GM19452 (cell line): ENCODE measurements at regions not wholly inside any gene's neighbourhood (a gene's known extent, or its start where the extent isn't known, plus 50 kb on each side); places are given as distances from the start of the nearest gene placed in this dataset.

Experiments used
- ATAC-seq: cut with Tn5 transposase; IDR thresholded peaks from one replicate; pipeline ENCODE4 v1.9.1; 2021; ENCODE audit not compliant: unreplicated experiment

GRCh38 chr9:38315085-38315595, 77.4 kb upstream of the ALDH1B1 start:
- ATAC-seq = no peak

- ATAC-seq = no peak
Measured at GRCh38 chr9:38313421-38313820, 79.1 kb upstream of the ALDH1B1 start.

- ATAC-seq = no peak
Measured at GRCh38 chr9:38312406-38312805, 80.1 kb upstream of the ALDH1B1 start.

- no peak for ATAC-seq
Measured at GRCh38 chr9:38311382-38312270, 80.9 kb upstream of the ALDH1B1 start.

GRCh38 chr9:38309324-38310195, 82.9 kb upstream of the ALDH1B1 start:
- no peak for ATAC-seq

GRCh38 chr9:38308136-38308535, 84.4 kb upstream of the ALDH1B1 start:
- ATAC-seq = no peak

- ATAC-seq = no peak
Measured at GRCh38 chr9:38306899-38307298, 85.6 kb upstream of the ALDH1B1 start.

GRCh38 chr9:38305582-38305981, 86.9 kb upstream of the ALDH1B1 start:
- ATAC-seq = no peak

GRCh38 chr9:38301376-38302106, 91.0 kb upstream of the ALDH1B1 start:
- ATAC-seq = no peak

GRCh38 chr9:38299856-38300255, 92.6 kb upstream of the ALDH1B1 start:
- no peak for ATAC-seq

- no peak for ATAC-seq
Measured at GRCh38 chr9:38298904-38299303, 93.6 kb upstream of the ALDH1B1 start.

GRCh38 chr9:38298503-38298902, 94.0 kb upstream of the ALDH1B1 start:
- no peak for ATAC-seq

- ATAC-seq = no peak
Measured at GRCh38 chr9:38296807-38297206, 95.7 kb upstream of the ALDH1B1 start.

GRCh38 chr9:38295764-38296163, 96.7 kb upstream of the ALDH1B1 start:
- no peak for ATAC-seq

- no peak for ATAC-seq
Measured at GRCh38 chr9:38294220-38294960, 98.1 kb upstream of the ALDH1B1 start.

GRCh38 chr9:38293022-38293421, 99.5 kb upstream of the ALDH1B1 start:
- no peak for ATAC-seq

- no peak for ATAC-seq
Measured at GRCh38 chr9:38292480-38292879, 100.0 kb upstream of the ALDH1B1 start.

- ATAC-seq = no peak
Measured at GRCh38 chr9:38289866-38290245, 102.6 kb upstream of the ALDH1B1 start.

- ATAC-seq = no peak
Measured at GRCh38 chr9:38289236-38289865, 103.2 kb upstream of the ALDH1B1 start.

- no peak for ATAC-seq
Measured at GRCh38 chr9:38288502-38288901, 104.0 kb upstream of the ALDH1B1 start.
